Amygdala (tissue), 56 donors: ENCODE measurements at regions not wholly inside any gene's neighbourhood (a gene's known extent, or its start where the extent isn't known, plus 50 kb on each side); places are given as distances from the start of the nearest gene placed in this dataset.

Experiments
- DNase-seq, 56 donors: peaks; one replicate each; lab custom pipeline; 2025; lab: John Stamatoyannopoulos, UW

- no peak for DNase-seq
These were observed 147.5 kb upstream of the PITX2 start for GRCh38 chr4:110770353-110770752.

- no peak for DNase-seq
These were observed 155.6 kb upstream of the PITX2 start for GRCh38 chr4:110778521-110778920.

- DNase-seq, result no peak
These were observed 157.7 kb upstream of the PITX2 start for GRCh38 chr4:110780538-110780937.

GRCh38 chr4:110781944-110782343, 159.1 kb upstream of the PITX2 start:
- no peak for DNase-seq

GRCh38 chr4:110787109-110787508, 164.2 kb upstream of the PITX2 start:
- no peak for DNase-seq

GRCh38 chr4:110787707-110788106, 164.8 kb upstream of the PITX2 start:
- DNase-seq, result no peak

- DNase-seq, result no peak
These were observed 165.4 kb upstream of the PITX2 start for GRCh38 chr4:110788302-110788701.

- DNase-seq, result no peak
These were observed 169.2 kb upstream of the PITX2 start for GRCh38 chr4:110792036-110792435.

- DNase-seq, result no peak
These were observed 170.5 kb upstream of the PITX2 start for GRCh38 chr4:110793381-110793801.

- DNase-seq, result no peak
These were observed 171.1 kb upstream of the PITX2 start for GRCh38 chr4:110793890-110794554.

- DNase-seq, result no peak
These were observed 173.1 kb upstream of the PITX2 start for GRCh38 chr4:110795971-110796370.

GRCh38 chr4:110797486-110797885, 174.6 kb upstream of the PITX2 start:
- DNase-seq, result no peak

GRCh38 chr4:110798687-110799086, 175.8 kb upstream of the PITX2 start:
- peak in 1 of 56 donors; percentile 4 for DNase-seq

GRCh38 chr4:110799211-110799610, 176.3 kb upstream of the PITX2 start:
- no peak for DNase-seq

GRCh38 chr4:110801591-110801990, 178.7 kb upstream of the PITX2 start:
- DNase-seq, result no peak

GRCh38 chr4:110808351-110808878, 185.5 kb upstream of the PITX2 start:
- DNase-seq, result no peak

GRCh38 chr4:110815950-110816349, 193.1 kb upstream of the PITX2 start:
- DNase-seq, result no peak

- DNase-seq, result no peak
These were observed 193.5 kb upstream of the PITX2 start for GRCh38 chr4:110816367-110816766.

GRCh38 chr4:110821186-110821585, 198.3 kb upstream of the PITX2 start:
- no peak for DNase-seq

- DNase-seq, result no peak
These were observed 200.4 kb upstream of the PITX2 start for GRCh38 chr4:110823251-110823650.

- no peak for DNase-seq
These were observed 201.5 kb upstream of the PITX2 start for GRCh38 chr4:110824344-110824743.

GRCh38 chr4:110826656-110827055, 203.8 kb upstream of the PITX2 start:
- DNase-seq, result no peak

GRCh38 chr4:110830461-110830860, 207.6 kb upstream of the PITX2 start:
- DNase-seq, result no peak
